ENCODE measurements at regions not wholly inside any gene's neighbourhood (a gene's known extent, or its start where the extent isn't known, plus 50 kb on each side); places are given as distances from the start of the nearest gene placed in this dataset.

DNA sequence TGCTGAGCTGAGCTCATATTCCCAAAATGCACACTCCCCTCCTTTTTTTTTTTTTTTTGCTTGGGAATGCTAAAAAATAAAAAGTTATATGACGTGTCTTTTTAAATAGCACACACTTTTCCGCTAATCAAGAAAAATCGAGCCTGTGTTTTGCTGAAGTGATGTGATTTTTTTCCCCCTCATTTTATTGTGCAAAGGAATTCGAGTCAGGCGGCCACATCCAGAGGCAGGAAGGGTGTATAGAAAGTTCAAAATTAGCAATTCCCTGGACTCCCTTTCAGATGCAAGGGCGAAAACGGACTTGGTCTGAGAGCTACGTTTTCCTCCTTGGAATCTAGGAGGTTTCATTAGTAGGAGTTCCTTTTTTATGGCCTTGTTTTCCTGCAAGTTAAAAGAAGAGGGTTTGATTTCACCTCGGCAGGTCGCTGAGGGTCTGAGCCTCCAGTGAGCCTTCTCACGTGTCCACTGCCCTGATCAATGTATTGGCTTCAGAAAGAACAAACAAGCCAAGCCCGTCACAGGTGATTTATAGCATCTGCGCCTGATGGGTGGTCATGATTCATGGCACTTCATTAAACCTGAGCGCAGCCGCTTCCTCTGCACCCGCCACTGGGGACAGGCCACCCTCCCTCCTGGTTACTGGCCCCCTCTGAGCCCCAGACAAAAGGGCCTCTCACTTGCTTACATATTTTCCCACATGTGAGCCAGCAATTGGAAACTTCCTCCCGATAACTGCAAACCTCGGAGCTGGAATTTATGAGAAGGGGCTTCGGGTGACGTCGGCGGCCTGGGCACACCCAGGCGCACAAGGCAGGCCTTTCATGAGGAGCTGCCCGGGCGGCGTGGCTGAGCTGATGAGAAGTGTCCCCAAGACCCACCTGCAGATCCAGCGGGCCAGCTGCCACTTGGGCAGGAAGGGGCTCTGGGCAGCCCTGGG is 64.4 kb upstream of the LINC01488 start:
- DNase-seq: no peak

DNA sequence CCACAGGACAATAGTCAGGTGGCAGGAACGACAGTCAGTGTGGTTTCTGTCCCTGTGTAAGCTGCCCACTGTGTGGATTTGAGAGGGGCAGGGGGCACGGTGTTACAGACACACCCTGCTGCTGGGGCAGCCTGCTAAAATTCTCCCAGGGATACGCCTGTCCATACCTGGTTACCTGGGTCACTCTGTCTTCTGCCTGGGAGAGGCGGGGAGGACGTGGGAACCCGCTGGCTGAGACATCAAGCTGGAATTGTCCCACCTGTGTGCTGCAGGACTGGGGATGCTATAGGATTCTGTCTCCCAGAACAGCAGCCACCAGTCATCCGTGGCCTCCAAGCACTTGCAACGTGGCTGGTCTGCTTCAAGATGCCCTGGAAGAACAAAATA is 63.8 kb upstream of the LINC01488 start:
- DNase-seq: no peak

DNA sequence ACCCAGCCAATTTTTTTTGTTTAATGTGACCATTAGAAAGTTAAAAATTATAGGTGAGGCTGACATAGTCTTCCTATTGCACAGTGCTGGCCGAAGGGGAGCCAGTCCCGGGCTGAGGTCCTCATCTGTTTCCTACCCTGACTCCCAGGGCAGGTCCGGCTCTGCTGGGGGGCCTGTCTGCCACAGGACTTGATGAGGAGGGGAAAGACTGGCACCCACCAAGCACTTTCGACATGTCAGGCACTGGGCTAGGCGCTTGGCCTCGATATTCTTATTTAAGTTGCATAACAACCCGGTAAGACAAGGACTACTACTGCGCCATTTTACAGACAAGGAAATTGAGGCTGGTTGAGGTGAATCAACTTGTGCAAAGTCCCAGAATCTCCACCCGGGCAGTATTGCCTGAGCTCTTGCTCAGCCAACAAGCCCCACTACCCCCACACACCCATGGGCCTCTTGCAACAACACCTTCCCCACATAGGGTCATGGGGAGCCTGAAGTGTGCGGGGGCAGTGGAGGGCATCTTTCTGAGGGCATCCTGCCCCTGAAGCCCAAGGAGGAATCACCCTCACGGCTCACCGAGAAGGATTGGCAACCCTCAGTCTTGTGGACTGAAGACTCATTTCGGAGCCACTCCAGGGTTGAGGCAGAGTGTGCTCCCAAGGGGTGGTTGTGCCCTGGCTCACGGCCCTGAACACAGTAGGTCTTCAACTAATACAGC is 62.7 kb upstream of the LINC01488 start:
- no peak for DNase-seq

DNA sequence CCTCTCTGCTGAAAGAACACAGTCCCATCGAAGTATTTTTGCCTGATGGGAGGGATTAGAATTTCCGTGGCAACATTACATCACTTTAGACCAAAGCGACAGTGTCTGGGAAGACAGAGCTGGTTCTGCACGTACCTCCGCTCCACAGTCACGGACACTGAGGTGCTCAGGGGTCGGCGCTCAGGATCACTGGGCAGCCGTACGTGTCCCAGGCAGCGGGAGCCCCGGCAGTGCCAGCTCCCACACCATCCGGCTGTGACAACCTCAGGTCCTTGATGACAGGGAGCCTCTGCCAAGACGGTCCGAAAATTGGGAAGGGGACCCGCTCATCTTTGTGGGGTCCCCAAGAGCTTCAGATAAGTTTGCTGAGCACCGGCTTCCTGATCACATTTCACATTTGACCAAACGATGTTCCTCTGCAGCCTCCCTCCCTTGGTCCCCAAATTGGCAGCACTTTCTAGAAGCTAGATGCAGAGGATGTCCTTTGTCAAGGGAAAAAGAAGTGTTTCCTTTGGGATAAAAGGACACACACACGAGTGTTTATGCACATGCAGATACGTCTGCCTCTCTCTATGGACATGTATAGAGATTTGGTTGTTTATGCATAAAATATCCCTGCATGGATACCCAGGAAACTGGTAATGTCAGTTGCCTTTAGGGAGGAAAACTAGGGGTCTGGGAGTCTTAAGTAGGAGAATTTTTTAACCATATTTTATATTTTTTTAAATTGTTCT is 61.6 kb upstream of the LINC01488 start:
- no peak for DNase-seq

DNA sequence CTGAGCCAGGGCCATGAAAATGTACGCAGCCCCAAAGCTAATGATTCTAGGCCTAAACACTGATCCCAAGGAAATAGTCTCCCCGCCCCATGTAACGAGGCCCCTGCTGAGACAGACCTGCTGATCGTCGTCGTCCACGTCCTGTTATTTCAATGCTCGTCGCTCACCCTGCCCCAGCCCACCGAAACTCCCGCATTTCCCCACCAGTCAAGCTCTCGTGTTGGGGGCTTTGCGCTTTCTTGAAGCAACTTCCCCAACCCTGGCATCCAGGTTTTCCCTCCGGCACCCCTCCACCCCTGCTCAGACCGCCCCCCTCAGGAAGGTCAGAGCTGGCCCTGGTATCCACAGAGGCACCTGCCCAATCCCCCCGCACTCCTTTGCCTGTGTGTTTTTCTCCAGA is 58.8 kb upstream of the LINC01488 start:
- no peak for DNase-seq

DNA sequence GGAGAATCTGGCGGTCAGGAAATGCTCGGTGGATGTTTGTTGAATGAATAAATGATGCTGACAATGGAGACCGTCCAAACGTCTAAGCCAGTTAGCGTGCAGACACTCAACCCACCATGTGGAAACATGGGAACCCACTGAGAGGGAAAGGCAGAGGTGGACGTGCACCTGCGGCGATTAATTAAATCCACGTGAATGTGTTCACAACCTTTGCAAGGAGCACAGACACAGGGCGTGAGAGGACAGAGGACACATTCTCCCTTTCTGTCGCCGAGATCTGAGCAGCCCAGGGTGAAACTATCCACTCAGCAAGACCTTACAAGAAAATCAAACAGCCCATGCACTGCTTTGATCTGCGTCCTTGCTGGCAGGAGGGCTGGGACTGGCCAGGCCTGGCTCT is 58.3 kb upstream of the LINC01488 start:
- DNase-seq: no peak

DNA sequence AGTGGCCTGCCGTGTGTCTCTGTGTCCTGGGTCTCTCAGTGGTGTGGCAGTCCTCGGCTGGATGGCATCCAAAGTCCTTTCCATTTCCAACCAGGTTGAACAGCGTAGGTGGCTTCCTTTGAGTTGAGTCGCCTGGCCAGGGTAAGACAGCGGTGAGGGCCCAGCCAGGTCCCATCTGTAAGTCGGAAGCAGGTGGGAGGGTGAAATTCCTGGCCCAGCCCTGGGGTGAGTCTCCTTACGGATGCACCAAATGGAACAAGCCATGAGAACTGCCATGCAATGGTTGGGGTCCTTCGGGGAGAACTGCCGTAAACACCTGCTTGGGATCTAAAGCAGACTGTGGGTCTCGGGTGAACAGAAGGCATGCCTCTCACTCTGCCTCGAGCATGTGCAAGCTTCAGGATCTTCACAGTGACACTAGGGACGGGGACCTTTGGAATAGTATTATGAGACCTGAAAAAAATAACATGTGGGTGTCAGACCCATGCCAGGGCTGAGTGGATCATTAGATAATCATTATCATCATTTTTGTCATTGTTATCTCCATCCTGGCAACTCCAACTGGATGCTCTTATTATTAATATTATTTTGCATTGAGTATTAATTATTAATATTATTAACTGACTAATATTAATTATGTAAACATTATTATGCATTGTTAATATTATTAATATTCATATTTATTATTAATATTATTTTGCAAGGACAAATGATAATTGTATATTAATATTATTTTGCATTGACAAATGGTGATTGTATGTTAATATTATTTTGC is 57.7 kb upstream of the LINC01488 start:
- DNase-seq: peak; percentile 9

DNA sequence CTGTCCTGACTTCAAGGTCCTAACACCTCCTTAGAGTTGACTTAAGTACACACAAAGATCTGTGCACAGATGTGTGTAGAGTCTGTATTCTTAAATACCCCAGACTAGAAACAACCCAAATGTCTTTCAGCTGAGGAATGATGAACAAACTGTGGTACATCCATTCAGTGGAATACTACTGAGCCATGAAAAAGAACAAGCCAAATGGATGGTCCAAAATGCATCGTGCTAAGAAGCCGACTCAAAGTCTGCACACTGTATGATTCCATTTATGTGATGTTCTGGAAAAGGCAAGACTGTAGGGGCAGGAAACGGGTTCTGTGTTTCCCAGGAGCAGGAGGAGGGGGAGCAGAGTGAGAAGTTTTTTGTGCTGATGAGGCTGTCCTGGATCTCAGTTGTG is 56.7 kb upstream of the LINC01488 start:
- DNase-seq: no peak

DNA sequence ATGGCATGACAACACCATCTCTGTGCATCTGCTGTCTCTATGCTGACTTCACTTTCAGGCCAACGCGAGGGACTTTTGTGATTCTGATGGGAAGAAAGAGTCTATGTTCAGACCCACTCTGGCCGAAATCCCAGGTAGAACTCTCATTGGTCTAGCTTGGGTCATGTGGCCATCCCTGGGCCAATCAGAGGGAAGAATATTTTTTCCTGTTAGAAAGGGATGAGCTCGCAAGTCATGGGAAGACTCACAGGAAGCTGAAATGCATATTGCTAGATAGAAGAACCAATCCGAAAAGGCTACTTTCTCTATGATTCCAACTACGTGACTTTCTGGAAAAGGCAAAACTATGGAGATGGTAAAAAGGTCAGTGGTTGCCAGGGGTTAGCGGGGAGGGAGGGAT is 56.0 kb upstream of the LINC01488 start:
- DNase-seq: no peak

DNA sequence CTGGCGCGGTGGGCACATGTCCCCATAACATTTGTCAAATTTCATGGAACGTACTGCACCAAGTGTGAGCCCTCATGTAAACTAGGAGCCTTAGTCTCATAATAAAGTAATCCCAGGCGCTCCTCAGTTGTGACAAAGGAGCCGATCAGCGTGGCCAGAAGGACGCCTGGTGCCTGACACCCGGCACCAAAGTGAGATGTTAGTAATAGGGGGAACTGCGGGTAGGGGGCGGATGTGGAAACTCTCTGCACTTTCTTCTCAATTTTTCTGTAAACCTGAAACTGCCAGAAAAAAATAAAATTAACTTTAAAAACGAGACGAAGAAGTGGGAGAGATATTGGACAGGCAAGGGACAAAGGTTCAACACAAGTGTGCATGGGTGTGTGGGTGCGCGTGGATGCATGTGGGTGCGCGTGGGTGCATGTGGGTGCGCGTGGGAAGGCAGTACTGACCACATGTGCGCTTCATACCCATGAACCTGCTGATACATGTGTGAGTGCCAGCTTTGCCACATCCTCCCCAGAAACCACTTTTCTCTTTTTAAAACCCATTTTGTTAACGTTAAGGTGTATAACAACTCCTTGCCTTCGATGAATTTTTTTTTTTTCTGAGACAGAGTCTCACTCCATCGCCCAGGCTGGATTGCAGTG is 55.4 kb upstream of the LINC01488 start:
- DNase-seq: no peak

DNA sequence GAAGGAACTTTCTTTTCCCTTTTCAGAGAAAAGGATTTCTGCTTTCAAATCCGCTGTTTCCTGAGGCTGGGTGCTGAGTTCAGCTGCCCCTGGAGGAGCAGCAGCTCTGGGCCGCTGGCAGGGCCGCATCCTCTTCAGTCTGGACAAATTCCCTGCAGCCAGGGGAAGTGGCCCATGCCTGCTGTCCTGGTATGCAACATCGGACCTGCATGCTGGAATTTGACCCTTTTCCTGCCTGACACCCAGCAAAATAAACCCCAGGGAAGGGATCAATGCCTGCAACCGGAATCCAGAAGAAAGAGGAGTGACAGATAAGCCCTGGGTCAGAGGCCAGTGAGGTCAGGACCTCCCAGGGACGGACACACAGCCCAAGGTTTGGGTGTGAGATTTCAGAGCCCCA is 54.1 kb upstream of the LINC01488 start:
- no peak for DNase-seq

DNA sequence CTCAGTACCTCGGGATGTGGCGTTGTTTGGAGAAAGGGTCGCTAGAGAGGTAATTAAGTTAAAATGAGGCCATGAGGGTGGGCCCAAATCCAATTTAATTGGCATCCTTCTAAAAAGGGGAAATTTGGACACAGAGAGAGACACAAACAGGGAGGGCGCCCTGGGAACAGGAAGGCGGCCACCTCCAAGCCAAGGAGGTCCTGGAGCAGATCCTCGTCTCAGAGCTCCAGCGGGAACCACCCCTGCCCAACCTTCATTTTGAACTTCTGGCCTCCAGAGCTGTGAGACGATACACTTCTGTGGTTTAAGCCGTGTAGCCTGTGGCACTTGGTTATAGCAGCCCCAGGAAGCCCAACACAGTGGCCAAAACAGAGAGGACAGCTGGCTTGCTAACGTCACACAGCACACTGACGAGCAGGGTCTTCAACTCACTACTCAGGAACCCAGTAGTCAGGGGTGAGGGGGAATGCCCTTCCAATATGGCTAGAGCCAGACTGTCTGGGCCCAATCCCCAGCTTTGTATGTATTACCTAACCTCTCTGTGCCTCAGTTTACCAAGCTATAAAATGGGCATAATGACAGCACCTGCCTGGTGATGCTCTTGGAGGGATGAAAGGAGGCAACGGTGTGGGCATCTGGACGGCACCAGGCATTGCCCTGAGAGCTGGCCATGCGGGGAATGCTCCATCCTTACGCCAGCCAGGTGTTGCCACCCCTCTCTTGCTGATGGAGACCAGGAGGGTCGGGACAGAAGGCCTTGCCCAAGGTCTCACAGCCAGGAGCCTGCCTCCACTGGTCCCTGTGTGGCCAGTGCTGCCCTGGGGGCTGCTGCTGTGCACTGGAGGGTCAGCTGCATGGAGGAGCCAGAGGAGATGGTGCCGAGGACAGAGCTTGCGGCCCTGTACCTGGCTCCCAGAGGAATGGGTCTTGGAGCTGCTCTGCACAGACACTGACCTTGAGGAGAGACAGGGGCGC is 53.3 kb upstream of the LINC01488 start:
- no peak for DNase-seq

DNA sequence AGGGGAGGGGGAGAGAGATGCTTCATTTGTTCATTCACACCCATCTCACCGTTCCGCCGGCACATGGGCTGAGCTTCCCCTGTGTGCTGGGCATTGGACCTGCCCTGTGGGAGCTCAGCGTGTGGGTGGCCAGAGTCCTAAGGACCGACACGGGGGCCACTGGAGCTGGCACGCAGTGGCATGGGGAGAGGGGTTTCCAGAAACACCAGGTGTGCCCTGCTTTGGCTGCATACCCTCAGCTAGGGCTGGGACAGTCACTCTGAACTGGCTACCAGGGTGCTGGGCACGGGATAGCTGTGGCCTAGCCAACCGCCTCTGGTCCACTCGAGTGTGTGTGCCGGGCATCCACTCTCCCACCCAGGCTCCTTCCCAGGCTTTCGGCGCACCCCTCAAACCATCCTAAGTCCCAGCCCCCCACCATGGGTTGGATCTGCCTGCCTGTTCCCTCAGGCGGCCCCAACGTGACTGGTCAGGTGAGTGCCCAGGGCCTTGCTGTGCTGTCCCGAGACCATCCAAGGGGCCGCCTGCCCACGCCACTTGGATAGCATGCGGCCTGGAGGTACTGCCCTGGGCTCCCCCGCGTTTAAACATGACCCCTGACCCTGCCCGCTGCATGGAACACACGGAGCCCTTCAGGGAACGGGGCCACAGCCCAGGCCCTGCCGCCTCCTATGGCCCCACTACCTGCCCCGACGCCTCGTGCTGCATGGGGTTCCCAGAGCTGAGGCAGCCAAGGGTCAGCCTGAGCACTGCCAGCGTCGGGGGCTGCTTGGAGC is 51.6 kb upstream of the LINC01488 start:
- DNase-seq: no peak

DNA sequence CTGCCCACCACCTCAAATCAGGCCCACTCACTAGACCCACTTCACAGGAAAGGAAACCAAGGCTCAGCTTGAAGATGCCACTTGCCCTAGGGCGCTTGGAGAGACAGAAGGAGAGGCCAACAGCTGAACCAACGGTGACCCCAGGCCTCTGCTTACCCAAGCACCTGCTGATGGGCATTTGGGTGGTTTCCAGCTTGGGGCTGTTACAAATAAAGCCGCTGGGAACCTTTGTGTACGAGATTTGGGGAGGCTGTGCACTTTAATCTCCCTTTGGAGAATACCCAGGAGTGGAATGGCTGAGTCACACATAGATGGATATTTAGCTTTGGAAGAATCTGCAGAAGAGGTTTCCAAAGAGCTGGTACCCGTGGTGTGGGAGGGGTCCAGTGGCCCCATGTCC is 50.9 kb upstream of the LINC01488 start:
- DNase-seq: no peak

DNA sequence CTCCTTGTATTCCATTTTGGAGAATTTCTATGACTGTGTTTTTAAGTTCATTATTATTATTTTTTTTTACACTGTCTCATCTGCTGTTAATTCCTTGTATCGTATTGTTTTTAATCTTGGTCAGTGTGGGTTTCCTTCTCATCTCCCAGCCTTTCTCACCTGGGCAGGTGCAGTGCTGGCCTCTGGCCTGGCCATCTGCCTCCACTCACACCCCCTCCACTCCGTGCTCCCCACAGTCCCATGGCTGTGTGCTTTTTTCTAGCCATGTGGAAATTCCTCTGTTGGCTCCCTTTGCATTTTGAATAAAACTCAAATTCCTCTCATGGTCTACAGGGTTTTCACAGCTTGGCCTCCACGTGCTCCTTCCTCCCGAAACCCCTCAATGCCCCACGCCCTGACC is 50.3 kb upstream of the LINC01488 start:
- no peak for DNase-seq
